Parathyroid adenoma (tissue), 2 donors: ENCODE measurements at regions not wholly inside any gene's neighbourhood (a gene's known extent, or its start where the extent isn't known, plus 50 kb on each side); places are given as distances from the start of the nearest gene placed in this dataset.

Experiments
- H2AFZ ChIP-seq: fragments of 300-600 bp; sonication (generic); one replicate; pipeline ENCODE4 v1.7.0; 2017; ENCODE audit warnings: antibody characterized with exemption, mild to moderate bottlenecking
- H3K27ac ChIP-seq: fragments of 300-600 bp; sonication (generic); one replicate; pipeline ENCODE4 v1.7.0; 2017
- H3K27me3 ChIP-seq: fragments of 300-600 bp; sonication (generic); one replicate; pipeline ENCODE4 v1.7.0; 2017; ENCODE audit warnings: low read length; ENCODE audit not compliant: control insufficient read depth, insufficient read depth
- H3K36me3 ChIP-seq: fragments of 300-600 bp; sonication (generic); one replicate; pipeline ENCODE4 v1.7.0; 2017; ENCODE audit warnings: low read length; ENCODE audit not compliant: control insufficient read depth, insufficient read depth
- H3K4me1 ChIP-seq: fragments of 300-600 bp; sonication (generic); one replicate; pipeline ENCODE4 v1.7.0; 2017; ENCODE audit warnings: control low read depth
- H3K4me2 ChIP-seq: fragments of 300-600 bp; sonication (generic); one replicate; pipeline ENCODE4 v1.7.0; 2017; ENCODE audit warnings: low read length
- H3K4me3 ChIP-seq: fragments of 300-600 bp; sonication (generic); one replicate; pipeline ENCODE4 v1.7.0; 2017; ENCODE audit warnings: low read depth, low read length
- H3K79me2 ChIP-seq: fragments of 300-600 bp; sonication (generic); one replicate; pipeline ENCODE4 v1.7.0; 2017; ENCODE audit warnings: control low read depth
- H3K9ac ChIP-seq: fragments of 300-600 bp; sonication (generic); one replicate; pipeline ENCODE4 v1.7.0; 2017; ENCODE audit warnings: mild to moderate bottlenecking
- H3K9me3 ChIP-seq: fragments of 300-600 bp; sonication (generic); one replicate; pipeline ENCODE4 v1.7.0; 2017; ENCODE audit warnings: low read length; ENCODE audit not compliant: control insufficient read depth
- CTCF ChIP-seq: fragments of 300-600 bp; sonication (generic); IDR thresholded peaks from one replicate; pipeline ENCODE4 v1.7.0; 2017; ENCODE audit warnings: antibody characterized with exemption, mild to moderate bottlenecking
- donor health status: primary hyperparathyroidism.

DNA sequence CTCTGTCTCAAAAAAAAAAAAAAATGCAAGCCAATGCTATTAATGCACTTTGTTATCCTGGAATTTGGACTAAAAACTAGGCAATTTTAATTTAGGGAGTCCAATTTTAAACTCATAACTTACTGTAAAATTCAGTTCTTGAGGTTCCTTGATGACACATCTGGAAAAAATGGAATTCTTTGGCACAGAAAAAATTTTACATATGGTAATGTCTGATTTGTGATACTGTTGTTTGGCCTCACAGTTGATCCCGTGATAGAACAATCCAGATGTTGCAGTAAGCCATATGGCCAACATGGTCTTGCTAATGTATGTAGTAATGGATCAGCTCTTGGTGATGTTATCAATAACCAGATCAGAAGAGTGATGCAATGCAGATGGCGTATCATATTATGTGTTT, 1089.8 kb downstream of the FLRT2 start:
- H3K9me3 ChIP-seq, result no peaks in the 10 kb centered on the region
- no peak overlapping the region for H3K4me2 ChIP-seq
- H3K27me3 ChIP-seq, result no peaks in the 10 kb centered on the region
- H3K79me2 ChIP-seq, result no peaks in the 10 kb centered on the region
- H3K9ac ChIP-seq, result no peak overlapping the region
- H2AFZ ChIP-seq, result no peak overlapping the region
- H3K27ac ChIP-seq, result no peak overlapping the region
- no peaks in the 10 kb centered on the region for H3K36me3 ChIP-seq
- TF ChIP-seq CTCF, result no peak
- no peak overlapping the region for H3K4me3 ChIP-seq
- no peaks in the 10 kb centered on the region for H3K4me1 ChIP-seq

DNA sequence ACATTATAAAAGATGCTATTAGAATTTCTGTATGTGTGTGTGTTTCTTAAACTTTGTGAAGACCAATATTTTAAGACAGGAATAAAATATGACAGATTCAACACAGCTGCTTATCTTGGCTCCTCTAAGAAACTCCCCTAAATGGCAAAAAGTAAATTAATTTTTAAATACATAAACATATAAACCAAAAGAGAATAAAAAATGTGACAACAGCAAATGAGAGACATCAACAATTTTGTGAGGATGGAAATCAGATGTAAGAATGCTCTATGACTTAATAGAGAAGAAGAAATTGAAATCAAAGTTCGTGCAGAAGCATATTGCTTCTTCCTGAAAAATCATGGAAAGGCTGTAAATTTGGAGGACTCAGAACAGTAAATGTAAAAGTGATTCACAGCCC, 1083.8 kb downstream of the FLRT2 start:
- Histone ChIP-seq H3K27me3 (no peaks in the 10 kb centered on the region), H2AFZ (no peak overlapping the region), H3K9ac (no peak overlapping the region), H3K27ac (no peak overlapping the region), H3K36me3 (no peaks in the 10 kb centered on the region), H3K4me3 (no peak overlapping the region), H3K9me3 (no peaks in the 10 kb centered on the region), H3K79me2 (no peaks in the 10 kb centered on the region), H3K4me1 (no peaks in the 10 kb centered on the region), H3K4me2 (no peak overlapping the region)
- TF ChIP-seq CTCF, result no peak

DNA sequence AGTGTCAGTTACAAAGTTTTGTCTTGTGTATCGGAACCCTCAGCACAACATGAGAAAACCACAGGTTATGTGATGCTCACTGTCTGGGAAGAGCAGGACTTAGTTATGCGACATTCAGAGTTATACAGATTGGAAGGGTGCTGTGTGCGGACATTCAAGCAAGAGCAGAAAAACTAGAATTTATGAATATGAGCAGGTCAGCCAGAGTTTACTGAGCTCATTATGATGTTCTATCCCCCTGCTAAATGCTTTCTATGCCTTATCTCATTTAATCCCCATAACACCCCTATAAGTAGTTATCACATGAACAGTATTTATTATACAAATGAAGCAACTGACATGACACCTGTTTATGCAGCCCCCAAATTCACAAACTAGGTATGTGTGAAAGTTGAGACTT, 1083.2 kb downstream of the FLRT2 start:
- no peaks in the 10 kb centered on the region for H3K4me1 ChIP-seq
- H3K27me3 ChIP-seq, result no peaks in the 10 kb centered on the region
- H3K36me3 ChIP-seq, result no peaks in the 10 kb centered on the region
- H2AFZ ChIP-seq, result no peak overlapping the region
- no peak overlapping the region for H3K4me3 ChIP-seq
- no peaks in the 10 kb centered on the region for H3K9me3 ChIP-seq
- H3K27ac ChIP-seq, result no peak overlapping the region
- no peaks in the 10 kb centered on the region for H3K79me2 ChIP-seq
- no peak overlapping the region for H3K4me2 ChIP-seq
- no peak overlapping the region for H3K9ac ChIP-seq
- TF ChIP-seq CTCF, result no peak

DNA sequence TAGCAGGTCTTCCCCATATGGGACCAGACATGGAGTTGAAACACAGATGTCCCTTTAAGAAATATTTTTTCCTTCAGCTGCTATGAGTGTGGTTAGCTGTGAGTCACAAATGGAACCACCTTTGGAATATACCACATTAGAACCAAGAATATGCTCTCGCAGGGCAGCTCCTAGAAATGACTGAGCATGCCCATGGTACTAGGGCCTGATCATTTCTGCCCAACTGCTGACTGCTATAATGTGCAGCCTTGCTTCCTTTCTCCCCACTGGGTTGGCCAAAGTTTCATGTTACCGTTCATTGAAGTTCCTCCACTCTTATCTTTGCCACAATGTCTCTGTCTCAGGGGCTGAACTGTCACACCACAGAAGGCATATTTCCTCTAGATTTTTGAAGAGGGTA, 1074.6 kb downstream of the FLRT2 start:
- no peak overlapping the region for H3K4me2 ChIP-seq
- no peaks in the 10 kb centered on the region for H3K27me3 ChIP-seq
- no peak overlapping the region for H3K4me3 ChIP-seq
- no peak overlapping the region for H3K9ac ChIP-seq
- no peak overlapping the region for H3K27ac ChIP-seq
- H3K4me1 ChIP-seq, result no peaks in the 10 kb centered on the region
- no peaks in the 10 kb centered on the region for H3K36me3 ChIP-seq
- no peak for TF ChIP-seq CTCF
- H3K9me3 ChIP-seq, result no peaks in the 10 kb centered on the region
- H2AFZ ChIP-seq, result no peak overlapping the region
- no peaks in the 10 kb centered on the region for H3K79me2 ChIP-seq

DNA sequence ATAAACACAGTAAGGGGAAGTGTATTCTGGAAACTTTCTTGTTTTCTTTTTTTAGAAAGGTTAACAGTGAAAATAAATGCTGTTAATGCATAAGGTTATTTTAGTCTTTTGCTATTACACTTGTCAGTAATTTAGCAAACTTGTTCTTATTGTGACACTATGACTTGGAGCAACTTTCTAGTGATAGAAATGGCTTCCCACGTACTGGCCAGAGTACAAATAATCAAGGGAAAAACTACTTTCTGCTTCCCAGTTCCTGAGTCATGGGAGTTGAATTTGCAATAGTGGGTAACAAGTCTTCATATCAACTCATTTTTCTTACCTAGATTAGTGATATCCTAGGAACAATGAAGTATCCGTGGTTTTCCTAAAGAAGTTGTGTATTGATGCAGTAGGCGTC, 1072.3 kb downstream of the FLRT2 start:
- H3K9me3 ChIP-seq, result no peaks in the 10 kb centered on the region
- H3K79me2 ChIP-seq, result no peaks in the 10 kb centered on the region
- H3K36me3 ChIP-seq, result no peaks in the 10 kb centered on the region
- no peak overlapping the region for H3K4me2 ChIP-seq
- H3K27ac ChIP-seq, result no peak overlapping the region
- no peak overlapping the region for H3K9ac ChIP-seq
- H3K27me3 ChIP-seq, result no peaks in the 10 kb centered on the region
- H2AFZ ChIP-seq, result no peak overlapping the region
- H3K4me3 ChIP-seq, result no peak overlapping the region
- no peak for TF ChIP-seq CTCF
- H3K4me1 ChIP-seq, result no peaks in the 10 kb centered on the region
